ENCODE measurements at regions not wholly inside any gene's neighbourhood (a gene's known extent, or its start where the extent isn't known, plus 50 kb on each side); places are given as distances from the start of the nearest gene placed in this dataset.
"Not testable (repeated sequence)": the region's sequence is repeated elsewhere in the genome, so short reads cannot be mapped to it uniquely, and the experiment has no call there.

- no peak for DNase-seq (ENCODE audit: low read depth)
These were observed 170.4 kb downstream of the PTPRC start for GRCh38 chr1:198809247-198809646.

GRCh38 chr1:198811449-198811848 lies 172.6 kb downstream of the PTPRC start:
- DNase-seq (ENCODE audit: low read depth): no peak

DNA sequence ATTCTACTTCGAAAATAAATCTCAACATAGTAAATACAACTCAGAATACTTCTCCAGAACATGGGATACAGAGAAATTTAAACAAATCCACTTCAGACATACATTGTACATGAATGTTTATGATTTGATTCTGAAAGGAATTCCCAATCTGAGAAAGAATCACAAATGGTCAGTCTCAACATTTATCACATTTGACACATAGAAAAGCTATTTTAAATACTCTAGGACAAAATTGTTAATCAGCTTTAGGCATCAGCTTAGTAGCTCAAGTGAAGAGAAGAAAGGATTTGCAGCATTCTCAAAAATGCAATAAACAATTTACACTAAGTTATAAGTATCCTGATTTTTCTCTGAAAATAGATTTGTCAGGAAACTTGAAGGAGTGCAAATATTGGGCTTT lies 184.8 kb downstream of the PTPRC start:
- no peak for DNase-seq (ENCODE audit: low read depth)

GRCh38 chr1:198825254-198825653 lies 186.4 kb downstream of the PTPRC start:
- DNase-seq (ENCODE audit: low read depth): no peak

DNA sequence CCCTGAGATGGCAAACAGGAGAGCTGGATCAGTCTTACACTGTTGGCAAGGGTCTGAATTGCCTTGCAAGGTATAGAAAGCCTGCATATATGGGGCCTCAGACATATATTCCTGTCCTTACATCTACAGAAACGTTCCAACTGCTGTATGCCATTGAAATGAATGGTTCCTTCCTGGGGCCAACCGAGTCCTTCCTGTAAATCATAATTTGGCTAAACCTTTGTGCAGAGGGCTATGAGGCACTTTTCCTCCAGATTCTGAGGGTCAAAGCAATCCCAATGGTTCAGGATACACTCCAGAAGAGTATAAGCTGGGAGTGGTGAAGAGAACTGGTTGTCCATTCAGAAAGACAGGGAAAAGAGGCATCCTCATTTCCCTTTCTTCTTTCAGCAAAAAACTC lies 190.5 kb downstream of the PTPRC start:
- DNase-seq (ENCODE audit: low read depth): no peak

DNA sequence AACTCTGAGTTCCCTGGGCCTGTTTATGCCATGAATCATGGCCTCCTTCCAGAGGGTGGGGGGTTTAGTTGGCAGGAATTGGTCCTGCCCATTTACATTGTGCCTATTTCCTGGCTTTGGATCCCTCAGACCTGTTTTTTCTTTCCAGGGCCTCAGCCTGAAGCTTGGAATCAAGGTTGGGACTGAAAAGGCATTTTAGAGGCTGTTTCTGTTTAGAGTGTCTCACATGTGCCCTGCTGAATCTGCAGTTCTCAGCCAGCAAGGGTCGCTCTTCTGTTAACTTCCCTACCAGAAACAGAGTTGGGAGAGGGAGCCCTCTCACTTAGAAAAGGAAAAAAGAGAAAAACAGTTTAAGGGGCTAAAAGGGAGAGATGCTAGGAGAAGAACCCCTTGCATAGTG lies 191.1 kb downstream of the PTPRC start:
- no peak for DNase-seq (ENCODE audit: low read depth)

DNA sequence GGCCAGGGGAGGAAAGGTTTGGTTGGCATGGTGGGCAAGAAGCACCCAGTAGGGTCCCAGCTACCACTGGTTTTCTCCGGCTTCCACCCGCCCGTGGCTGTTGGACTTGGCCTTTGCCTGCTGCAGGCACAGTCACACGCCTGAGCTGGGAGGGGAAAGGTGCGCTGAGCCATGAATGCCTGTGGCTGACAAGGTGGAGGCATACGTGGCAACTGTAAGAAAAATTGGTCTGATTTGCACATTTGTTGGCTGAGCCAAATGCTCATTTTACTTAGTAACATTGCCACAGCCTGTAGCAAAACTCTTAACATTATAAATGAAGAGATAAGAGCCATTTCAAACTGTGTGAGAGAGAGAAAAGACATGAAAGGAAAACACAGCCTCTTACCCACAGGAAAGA lies 191.6 kb downstream of the PTPRC start:
- DNase-seq (ENCODE audit: low read depth): no peak

GRCh38 chr1:198833706-198834503 lies 195.1 kb downstream of the PTPRC start:
- no peak for DNase-seq (ENCODE audit: low read depth)

DNA sequence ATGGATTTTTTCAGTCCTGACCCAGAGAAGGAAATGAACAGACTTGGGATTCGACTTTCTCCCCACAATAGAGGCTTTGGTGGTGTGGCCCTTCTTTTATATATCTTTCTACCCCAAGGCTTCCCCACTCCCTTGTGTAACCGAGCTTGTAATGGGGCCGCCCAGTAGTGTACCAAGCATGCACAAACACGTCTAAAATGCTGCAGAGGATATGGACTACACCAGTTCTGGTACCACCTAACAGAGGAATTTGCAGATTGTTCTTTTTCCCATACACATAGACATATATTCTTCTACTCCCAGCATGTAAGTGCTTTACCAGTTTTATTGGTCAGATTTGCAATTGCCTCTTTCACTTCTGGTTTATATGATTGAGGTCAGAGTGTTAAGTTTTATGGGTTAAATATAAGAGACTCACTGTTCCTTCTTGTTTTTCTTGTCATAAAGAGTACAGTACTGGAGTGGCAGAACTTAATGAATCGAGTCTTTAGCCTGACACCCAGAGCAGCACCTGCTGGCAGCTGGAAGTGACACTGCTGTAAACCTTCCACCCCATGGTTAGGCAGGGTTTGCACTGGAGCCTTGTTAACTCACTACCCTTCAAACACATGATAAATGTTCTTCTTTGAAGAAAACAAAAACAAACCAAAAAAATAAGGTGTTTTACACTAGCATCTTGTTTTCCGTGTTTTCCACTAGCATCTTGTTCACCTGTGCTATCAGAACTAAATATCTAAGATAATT lies 198.6 kb downstream of the PTPRC start:
- no peak for DNase-seq (ENCODE audit: low read depth)

DNA sequence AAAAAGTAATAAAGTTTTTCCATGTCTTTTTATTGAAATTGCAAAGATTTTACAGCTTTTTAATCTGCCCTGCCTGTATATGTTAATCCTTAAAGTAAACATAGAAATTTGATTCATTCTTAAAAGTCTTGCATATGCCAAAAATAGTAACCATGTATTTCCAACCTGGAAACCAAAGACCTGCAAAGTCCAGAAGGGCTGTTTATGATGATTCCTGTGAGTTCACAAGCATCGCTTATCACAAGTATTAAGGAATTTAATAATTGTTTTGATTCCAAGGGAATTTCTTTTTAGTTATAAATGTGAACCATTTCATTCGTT lies 199.1 kb downstream of the PTPRC start:
- no peak for DNase-seq (ENCODE audit: low read depth)

GRCh38 chr1:198841477-198841876 lies 202.6 kb downstream of the PTPRC start:
- no peak for DNase-seq (ENCODE audit: low read depth)

- DNase-seq (ENCODE audit: low read depth): no peak
These were observed 203.8 kb downstream of the PTPRC start for GRCh38 chr1:198842686-198843085.

DNA sequence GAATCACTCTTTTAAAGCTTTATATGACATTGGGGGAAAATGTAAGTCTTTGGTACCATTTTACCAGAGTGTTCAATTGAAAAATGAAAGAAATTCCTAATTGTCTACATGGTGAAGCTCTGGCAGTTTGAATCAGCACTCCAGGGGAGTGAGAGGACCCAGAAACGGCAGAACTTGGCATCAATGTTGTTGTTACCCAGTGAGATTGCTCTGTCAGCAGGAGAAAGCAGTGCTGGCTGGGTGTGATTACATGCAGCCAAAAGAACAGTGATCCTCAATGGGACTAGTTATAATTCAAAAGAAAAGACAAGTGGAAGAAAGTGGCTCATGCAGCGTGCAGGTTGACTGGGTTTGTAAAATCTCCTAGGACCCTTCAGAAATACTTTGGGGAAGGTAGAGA lies 206.4 kb downstream of the PTPRC start:
- no peak for DNase-seq (ENCODE audit: low read depth)

- DNase-seq (ENCODE audit: low read depth): no peak
These were observed 207.0 kb downstream of the PTPRC start for GRCh38 chr1:198845851-198846250.

GRCh38 chr1:198846556-198846955 lies 207.7 kb downstream of the PTPRC start:
- no peak for DNase-seq (ENCODE audit: low read depth)

DNA sequence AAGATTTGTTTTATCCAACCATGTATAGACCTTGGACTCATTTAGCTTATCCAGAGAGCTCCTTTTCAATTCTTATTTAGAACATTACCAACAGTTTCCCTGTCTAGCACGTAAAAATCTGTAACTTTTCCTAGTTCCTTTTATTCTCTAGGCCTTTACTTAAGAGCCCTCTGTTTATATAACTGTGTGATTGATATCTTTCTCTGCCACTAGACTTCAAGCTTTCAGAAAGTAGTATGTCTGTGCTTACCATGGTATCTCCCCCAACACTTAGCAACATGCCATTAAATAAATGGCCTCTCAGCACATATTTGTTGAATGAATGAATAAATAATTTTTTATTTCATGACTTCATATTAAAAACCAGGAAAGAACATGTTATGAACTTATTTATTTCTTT lies 209.4 kb downstream of the PTPRC start:
- no peak for DNase-seq (ENCODE audit: low read depth)

GRCh38 chr1:198848649-198849048 lies 209.8 kb downstream of the PTPRC start:
- DNase-seq (ENCODE audit: low read depth): no peak

GRCh38 chr1:198849093-198849492 lies 210.3 kb downstream of the PTPRC start:
- DNase-seq (ENCODE audit: low read depth): no peak

GRCh38 chr1:198850196-198850595 lies 211.4 kb downstream of the PTPRC start:
- DNase-seq (ENCODE audit: low read depth): no peak

GRCh38 chr1:198850966-198851365 lies 212.1 kb downstream of the PTPRC start:
- DNase-seq (ENCODE audit: low read depth): not testable (repeated sequence)

- no peak for DNase-seq (ENCODE audit: low read depth)
These were observed 217.8 kb downstream of the PTPRC start for GRCh38 chr1:198856601-198857000.

GRCh38 chr1:198858033-198858432 lies 219.2 kb downstream of the PTPRC start:
- DNase-seq (ENCODE audit: low read depth): no peak

DNA sequence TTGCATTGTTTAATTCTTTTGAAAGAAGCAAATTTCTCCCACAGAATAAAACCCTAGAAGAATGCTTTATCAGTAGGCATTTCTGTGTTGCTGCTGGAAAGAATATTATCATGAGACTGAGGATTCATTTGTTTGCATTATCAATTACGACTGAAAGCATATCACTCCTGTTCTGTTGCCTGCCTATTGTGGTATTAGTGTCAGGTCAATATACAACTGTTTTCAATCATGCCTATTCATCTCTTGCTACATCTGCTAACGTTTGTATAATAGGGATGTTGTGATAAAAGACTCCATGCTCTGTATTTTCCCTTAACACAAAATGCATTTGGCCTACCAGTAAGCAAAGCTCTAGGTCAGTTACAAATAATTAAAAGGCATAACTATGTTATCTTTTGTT lies 221.5 kb downstream of the PTPRC start:
- DNase-seq (ENCODE audit: low read depth): no peak

- DNase-seq (ENCODE audit: low read depth): no peak
These were observed 222.8 kb downstream of the PTPRC start for GRCh38 chr1:198861636-198862035.

Data from HS-27A (cell line).